ENCODE measurements at regions not wholly inside any gene's neighbourhood (a gene's known extent, or its start where the extent isn't known, plus 50 kb on each side); places are given as distances from the start of the nearest gene placed in this dataset.
"Not testable (repeated sequence)": the region's sequence is repeated elsewhere in the genome, so short reads cannot be mapped to it uniquely, and the experiment has no call there.

GRCh38 chr2:195330513-195330956, 326.5 kb upstream of the SLC39A10 start:
- intact Hi-C loops (cut with micrococcal nuclease; ENCODE audit: unreplicated experiment): no loop called here
- Histone ChIP-seq H3K4me3 (no peak overlapping the region), H2AFZ (no peak overlapping the region), H3K36me3 (ENCODE audit: low read depth) (no peaks in the 10 kb centered on the region), H3K27me3 (ENCODE audit: insufficient read depth, low read depth) (no peaks in the 10 kb centered on the region), H4K20me1 (ENCODE audit: insufficient read depth) (no peaks in the 10 kb centered on the region), H3F3A (ENCODE audit: insufficient read depth, low read depth) (no peaks in the 10 kb centered on the region), H3K9me2 (ENCODE audit: insufficient read depth) (no peaks in the 10 kb centered on the region), H3K27ac (no peak overlapping the region), H3K4me2 (no peak overlapping the region), H3K4me1 (replicated peaks; ENCODE audit: insufficient read depth) (no peaks in the 10 kb centered on the region), H3K9me3 (ENCODE audit: insufficient read depth, low read depth) (no peaks in the 10 kb centered on the region), H3K79me2 (ENCODE audit: low read depth) (no peaks in the 10 kb centered on the region)
- TF ChIP-seq CTCF (conservative IDR thresholded peaks at IDR 0.05) (no peak), EZH2 (IDR thresholded peaks at IDR 0.05; ENCODE audit: low read depth) (no peak)
- DNase-seq: no peak
- no TSS peak for BruUV-seq (replicated peaks)
- POLR2A ChIA-PET (ENCODE audit: unreplicated experiment): no interaction called here
- CTCF ChIA-PET: interaction anchor here (0.7 kb wide), 1 partner anchor 461 kb away, joined by 3 read pairs; no protein-coding TSS in a partner anchor

- BruUV-seq (replicated peaks); H2AFZ ChIP-seq; H3K4me2 ChIP-seq; H3K4me3 ChIP-seq; H3K27me3 ChIP-seq (ENCODE audit: insufficient read depth, low read depth); H3K79me2 ChIP-seq (ENCODE audit: low read depth); H4K20me1 ChIP-seq (ENCODE audit: insufficient read depth); H3F3A ChIP-seq (ENCODE audit: insufficient read depth, low read depth); intact Hi-C loops (cut with micrococcal nuclease; ENCODE audit: unreplicated experiment); H3K27ac ChIP-seq; DNase-seq; H3K9me3 ChIP-seq (ENCODE audit: insufficient read depth, low read depth); H3K36me3 ChIP-seq (ENCODE audit: low read depth); CTCF ChIA-PET; POLR2A ChIA-PET (ENCODE audit: unreplicated experiment); H3K4me1 ChIP-seq (replicated peaks; ENCODE audit: insufficient read depth); H3K9me2 ChIP-seq (ENCODE audit: insufficient read depth): not testable (repeated sequence)
These were observed 327.2 kb upstream of the SLC39A10 start for GRCh38 chr2:195329784-195330183.

- DNase-seq: no peak
- Histone ChIP-seq H3K9me2 (ENCODE audit: insufficient read depth) (no peaks in the 10 kb centered on the region), H4K20me1 (ENCODE audit: insufficient read depth) (no peaks in the 10 kb centered on the region), H3K4me1 (replicated peaks; ENCODE audit: insufficient read depth) (no peaks in the 10 kb centered on the region), H3K27ac (no peak overlapping the region), H3K4me2 (no peak overlapping the region), H3F3A (ENCODE audit: insufficient read depth, low read depth) (no peaks in the 10 kb centered on the region), H2AFZ (no peak overlapping the region), H3K36me3 (ENCODE audit: low read depth) (no peaks in the 10 kb centered on the region), H3K27me3 (ENCODE audit: insufficient read depth, low read depth) (no peaks in the 10 kb centered on the region), H3K4me3 (no peak overlapping the region), H3K9me3 (ENCODE audit: insufficient read depth, low read depth) (no peaks in the 10 kb centered on the region), H3K79me2 (ENCODE audit: low read depth) (no peaks in the 10 kb centered on the region)
- BruUV-seq (replicated peaks): no TSS peak
- ChIA-PET POLR2A (ENCODE audit: unreplicated experiment) (interaction anchor here (0.6 kb wide), 1 partner anchor 74 kb away, joined by 3 read pairs; no protein-coding TSS in a partner anchor), CTCF (no interaction called here)
- intact Hi-C loops (cut with micrococcal nuclease; ENCODE audit: unreplicated experiment): no loop called here
- TF ChIP-seq EZH2 (IDR thresholded peaks at IDR 0.05; ENCODE audit: low read depth) (no peak), CTCF (conservative IDR thresholded peaks at IDR 0.05) (no peak)
These were observed 330.5 kb upstream of the SLC39A10 start for GRCh38 chr2:195326537-195326936.

GRCh38 chr2:195322324-195322723, 334.7 kb upstream of the SLC39A10 start:
- no peaks in the 10 kb centered on the region for H3K9me3 ChIP-seq (ENCODE audit: insufficient read depth, low read depth)
- H3K4me1 ChIP-seq (replicated peaks; ENCODE audit: insufficient read depth): no peaks in the 10 kb centered on the region
- TF ChIP-seq EZH2 (IDR thresholded peaks at IDR 0.05; ENCODE audit: low read depth) (no peak), CTCF (conservative IDR thresholded peaks at IDR 0.05) (no peak)
- intact Hi-C loops (cut with micrococcal nuclease; ENCODE audit: unreplicated experiment): no loop called here
- no peak overlapping the region for H3K4me3 ChIP-seq
- H2AFZ ChIP-seq: no peak overlapping the region
- DNase-seq: no peak
- H3K27me3 ChIP-seq (ENCODE audit: insufficient read depth, low read depth): no peaks in the 10 kb centered on the region
- no TSS peak for BruUV-seq (replicated peaks)
- no peaks in the 10 kb centered on the region for H3K9me2 ChIP-seq (ENCODE audit: insufficient read depth)
- H4K20me1 ChIP-seq (ENCODE audit: insufficient read depth): no peaks in the 10 kb centered on the region
- H3K27ac ChIP-seq: no peak overlapping the region
- H3K36me3 ChIP-seq (ENCODE audit: low read depth): no peaks in the 10 kb centered on the region
- H3K4me2 ChIP-seq: no peak overlapping the region
- POLR2A ChIA-PET (ENCODE audit: unreplicated experiment): interaction anchor here (0.6 kb wide), 1 partner anchor 466 kb away, joined by 3 read pairs; no protein-coding TSS in a partner anchor
- no peaks in the 10 kb centered on the region for H3F3A ChIP-seq (ENCODE audit: insufficient read depth, low read depth)
- H3K79me2 ChIP-seq (ENCODE audit: low read depth): no peaks in the 10 kb centered on the region
- CTCF ChIA-PET: no interaction called here

Data from PC-9 (cell line).